Aorta (tissue), 5 donors: ENCODE measurements at regions not wholly inside any gene's neighbourhood (a gene's known extent, or its start where the extent isn't known, plus 50 kb on each side); places are given as distances from the start of the nearest gene placed in this dataset.

Experiments used
- ATAC-seq: fragments of 200-7000 bp; cut with Tn5 transposase; one replicate; pipeline ENCODE4 v1.9.1; 2022; ENCODE audit warnings: moderate library complexity; ENCODE audit not compliant: low FRiP score
- DNase-seq, 2 donors: peaks; one replicate each; pipeline ENCODE4 v3.0.0-alpha.2; 2020
- H3K27ac ChIP-seq, 2 donors: one replicate each; pipeline ENCODE4 v1.5.1; 2013; ENCODE audit warnings: low read length in 2 of 2, mild to moderate bottlenecking in 2 of 2, moderate library complexity in 2 of 2, control low read depth in 1 of 2, inconsistent platforms in 1 of 2, low read depth in 1 of 2
- H3K27me3 ChIP-seq, 2 donors: one replicate each; pipeline ENCODE4 v1.6.1; 2013; ENCODE audit warnings: control low read depth in 1 of 2, low read length in 1 of 2, mild to moderate bottlenecking in 1 of 2, moderate library complexity in 1 of 2; ENCODE audit not compliant: insufficient read depth in 2 of 2, control insufficient read depth in 1 of 2
- H3K36me3 ChIP-seq, 2 donors: one replicate each; pipeline ENCODE4 v1.6.1; 2013; ENCODE audit warnings: control low read depth in 1 of 2, low read length in 1 of 2, mild to moderate bottlenecking in 1 of 2; ENCODE audit not compliant: insufficient read depth in 2 of 2, control insufficient read depth in 1 of 2
- H3K4me1 ChIP-seq, 2 donors: one replicate each; pipeline ENCODE4 v1.6.1; 2013; ENCODE audit warnings: low read length in 2 of 2, control low read depth in 1 of 2, mild to moderate bottlenecking in 1 of 2, moderate library complexity in 1 of 2; ENCODE audit not compliant: insufficient read depth in 2 of 2, control insufficient read depth in 1 of 2
- H3K4me3 ChIP-seq, 2 donors: one replicate each; pipeline ENCODE4 v1.5.1; 2013; ENCODE audit warnings: low read length in 2 of 2, control low read depth in 1 of 2, mild to moderate bottlenecking in 1 of 2
- H3K9me3 ChIP-seq: one replicate; pipeline ENCODE4 v1.6.1; 2013; ENCODE audit warnings: mild to moderate bottlenecking, low read length; ENCODE audit not compliant: control insufficient read depth
- WGBS, 2 donors: extraction: QIAGEN DNeasy Blood & Tissue Kit; methylation state at CpG; one replicate each; pipeline ENCODE4 v1.1.7; 2013; 5-methylcytosine and 5-hydroxymethylcytosine counted together
- intact Hi-C, 2 donors: fragments of 100-400 bp; cut with DNase I; formaldehyde crosslinking; loops; one replicate each; pipeline versions ENCODE4 v1.14.2 to v1.15.0; 2022
- donor health status: healthy with polysubstance abuse.
- donor health status: Bipolar disorder and iron deficiency.
- donor health status: DM: no; HTN: no; CAD: no.
- donor health status: DM: no; HTN: no; CAD: no.
- donor health status: DM: yes; HTN: yes; CAD: no.

DNA sequence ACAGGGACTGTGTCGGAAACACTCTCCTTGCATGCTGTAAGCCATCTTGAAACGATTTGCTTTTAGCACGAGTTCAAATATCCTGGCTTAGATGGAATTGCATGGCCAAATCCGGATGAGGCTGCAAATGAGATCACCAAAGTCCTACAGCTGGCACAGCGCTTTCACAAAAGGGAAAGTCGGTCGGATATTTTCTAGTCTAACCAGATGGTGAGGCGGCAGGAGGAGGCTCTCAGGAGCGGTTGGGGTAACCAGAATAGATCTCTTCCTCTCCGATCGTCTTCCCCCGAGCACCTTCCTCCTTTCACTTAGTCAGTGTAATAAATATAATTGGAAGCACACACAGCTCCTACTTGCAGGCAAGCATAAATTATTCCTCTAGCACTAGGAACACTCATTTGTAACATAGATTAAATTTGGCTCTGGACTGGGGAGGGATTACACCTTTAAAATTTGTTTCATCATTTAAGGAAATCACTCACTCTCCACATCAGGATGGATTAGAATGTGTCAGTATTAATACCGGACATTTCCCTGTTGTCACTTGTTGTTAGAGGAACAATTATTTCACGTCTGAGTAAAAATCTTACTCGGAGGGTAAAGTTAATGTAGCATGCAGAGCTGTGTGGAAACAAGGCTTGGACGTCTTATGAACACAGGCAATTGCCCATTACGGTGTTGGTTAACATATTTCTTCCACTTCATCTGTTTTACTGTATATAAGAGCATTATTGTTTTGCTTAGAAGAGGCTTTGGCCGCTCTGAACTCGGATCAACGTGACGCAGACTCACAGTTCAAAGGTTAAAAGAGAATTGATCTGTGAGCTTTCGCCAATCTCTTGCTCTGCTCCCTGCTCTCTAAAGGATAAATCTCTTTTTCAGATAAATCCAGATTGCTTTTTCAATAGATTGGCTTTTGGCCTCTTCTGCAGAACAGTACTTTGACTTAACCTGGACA lies 857.9 kb downstream of the TYW1 start:
- H3K36me3 ChIP-seq, result no peaks in the 10 kb centered on the region
- H3K9me3 ChIP-seq, result no peaks in the 10 kb centered on the region
- no peaks in the 10 kb centered on the region for H3K4me1 ChIP-seq
- intact Hi-C loops, result no loop called here
- no peaks in the 10 kb centered on the region for H3K27me3 ChIP-seq
- H3K27ac ChIP-seq, result no peak overlapping the region
- DNase-seq (no peak), ATAC-seq (no peak)
- no peak overlapping the region for H3K4me3 ChIP-seq
- 35 to 44% methylated on average over 22 of the region's 22 CpGs for WGBS, 2 donors

DNA sequence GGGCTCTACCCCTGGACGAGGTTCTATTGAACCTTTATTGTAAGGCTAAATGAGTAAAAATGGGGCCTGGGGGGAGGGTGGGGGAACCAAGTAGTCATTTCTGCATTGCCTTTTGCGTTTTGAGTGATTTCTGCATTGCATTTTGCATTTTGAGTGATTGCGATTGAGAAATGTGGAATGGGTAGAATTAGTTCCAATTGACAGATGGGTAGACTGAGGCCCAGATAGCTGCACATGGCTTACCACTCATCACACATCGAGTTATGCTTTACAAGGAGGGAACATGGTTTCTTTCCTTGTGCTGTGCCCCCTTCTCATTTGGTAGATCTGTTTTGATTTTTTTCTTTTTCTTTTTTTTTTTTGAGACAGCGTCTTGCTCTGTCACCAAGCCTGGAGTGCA lies 858.7 kb downstream of the TYW1 start:
- Histone ChIP-seq H3K4me1 (no peaks in the 10 kb centered on the region), H3K4me3 (no peak overlapping the region), H3K36me3 (no peaks in the 10 kb centered on the region), H3K27me3 (no peaks in the 10 kb centered on the region), H3K27ac (no peak overlapping the region), H3K9me3 (no peaks in the 10 kb centered on the region)
- ATAC-seq (no peak), DNase-seq (no peak)
- 58 to 64% methylated on average over 5 of the region's 5 CpGs for WGBS, 2 donors
- intact Hi-C loops, result no loop called here

GRCh38 chr7:67856046-67856445 lies 859.4 kb downstream of the TYW1 start:
- 45 to 67% methylated on average over 2 of the region's 2 CpGs for WGBS, 2 donors
- Histone ChIP-seq H3K4me3 (no peak overlapping the region), H3K9me3 (no peaks in the 10 kb centered on the region)

DNA sequence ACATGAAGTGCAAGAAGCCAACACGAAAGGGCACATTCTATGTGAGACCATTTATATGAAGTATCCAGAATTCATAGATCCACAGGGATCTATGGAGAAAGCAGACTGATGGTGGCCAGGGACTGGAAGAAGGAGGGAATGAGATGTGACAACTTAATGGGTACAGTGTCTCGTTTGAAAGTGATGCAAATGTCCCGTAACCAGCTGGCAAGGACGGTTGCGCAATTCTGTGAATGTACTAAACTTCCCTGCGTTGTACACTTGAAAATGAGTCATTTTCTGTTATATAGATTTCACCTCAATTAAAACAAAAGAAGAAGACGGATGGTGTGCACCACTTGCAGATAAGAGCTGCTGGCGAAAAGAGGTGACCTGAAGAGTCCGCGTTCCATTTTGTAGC lies 861.1 kb downstream of the TYW1 start:
- WGBS, 2 donors, result 78 to 79% methylated on average over 10 of the region's 10 CpGs
- DNase-seq, result no peak

More at GRCh38 chr7:67856046-67856445, 859.4 kb downstream of the TYW1 start:
- H3K27me3 ChIP-seq, result no peaks in the 10 kb centered on the region
- no peaks in the 10 kb centered on the region for H3K4me1 ChIP-seq
- H3K36me3 ChIP-seq, result no peaks in the 10 kb centered on the region
- H3K27ac ChIP-seq, result no peak overlapping the region
- ATAC-seq, result no peak
- intact Hi-C loops, result no loop called here
- DNase-seq, result no peak

GRCh38 chr7:67858931-67859330 lies 862.3 kb downstream of the TYW1 start:
- WGBS, 2 donors, result 63% methylated on average over 7 of the region's 7 CpGs
- intact Hi-C loops, result no loop called here
- H3K27ac ChIP-seq, result no peak overlapping the region
- H3K9me3 ChIP-seq, result peaks cover 3% of the 10 kb centered on the region
- DNase-seq (no peak), ATAC-seq (no peak)
- peaks cover 0 to 2% of the 10 kb centered on the region in 2 donors for H3K27me3 ChIP-seq
- no peak overlapping the region for H3K4me3 ChIP-seq
- H3K36me3 ChIP-seq, result no peaks in the 10 kb centered on the region
- no peaks in the 10 kb centered on the region for H3K4me1 ChIP-seq

More for the DNA sequence above, 861.1 kb downstream of the TYW1 start:
- intact Hi-C loops, result no loop called here
- Histone ChIP-seq H3K27me3 (peaks cover 0 to 2% of the 10 kb centered on the region in 2 donors), H3K4me1 (no peaks in the 10 kb centered on the region), H3K27ac (no peak overlapping the region), H3K9me3 (peaks cover 3% of the 10 kb centered on the region), H3K36me3 (no peaks in the 10 kb centered on the region), H3K4me3 (no peak overlapping the region)
- ATAC-seq, result no peak

GRCh38 chr7:67863911-67864310 lies 867.3 kb downstream of the TYW1 start:
- intact Hi-C loops, result no loop called here
- WGBS, 2 donors, result 71 to 75% methylated on average over 6 of the region's 6 CpGs
- DNase-seq (no peak), ATAC-seq (no peak)
- Histone ChIP-seq H3K9me3 (peaks cover 3% of the 10 kb centered on the region), H3K4me3 (no peak overlapping the region), H3K36me3 (no peaks in the 10 kb centered on the region), H3K27ac (no peak overlapping the region), H3K4me1 (no peaks in the 10 kb centered on the region), H3K27me3 (peaks cover 0 to 2% of the 10 kb centered on the region in 2 donors)

DNA sequence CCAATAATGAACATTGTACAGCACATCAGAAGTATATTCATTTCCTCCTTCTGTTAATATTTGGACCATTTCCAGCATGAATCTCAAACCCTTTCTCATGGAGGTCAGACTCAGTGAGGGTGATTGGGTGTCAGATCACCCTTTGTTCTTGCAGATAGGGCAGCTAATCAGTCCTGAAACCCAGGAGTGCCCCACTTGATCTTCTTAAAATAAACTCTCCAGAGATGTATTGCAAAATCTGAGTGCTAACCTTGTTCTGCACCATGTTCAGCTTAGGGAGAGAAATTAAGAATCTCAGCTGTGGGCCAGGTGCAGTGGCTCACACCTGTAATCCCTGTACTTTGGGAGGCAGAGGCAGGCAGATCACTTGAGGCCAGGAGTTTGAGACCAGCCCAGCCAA lies 869.4 kb downstream of the TYW1 start:
- DNase-seq (no peak), ATAC-seq (no peak)
- intact Hi-C loops, result no loop called here
- peaks cover 0 to 2% of the 10 kb centered on the region in 2 donors for H3K27me3 ChIP-seq
- H3K4me1 ChIP-seq, result no peaks in the 10 kb centered on the region
- no peak overlapping the region for H3K4me3 ChIP-seq
- H3K36me3 ChIP-seq, result no peaks in the 10 kb centered on the region
- peaks cover 4% of the 10 kb centered on the region for H3K9me3 ChIP-seq
- H3K27ac ChIP-seq, result no peak overlapping the region

DNA sequence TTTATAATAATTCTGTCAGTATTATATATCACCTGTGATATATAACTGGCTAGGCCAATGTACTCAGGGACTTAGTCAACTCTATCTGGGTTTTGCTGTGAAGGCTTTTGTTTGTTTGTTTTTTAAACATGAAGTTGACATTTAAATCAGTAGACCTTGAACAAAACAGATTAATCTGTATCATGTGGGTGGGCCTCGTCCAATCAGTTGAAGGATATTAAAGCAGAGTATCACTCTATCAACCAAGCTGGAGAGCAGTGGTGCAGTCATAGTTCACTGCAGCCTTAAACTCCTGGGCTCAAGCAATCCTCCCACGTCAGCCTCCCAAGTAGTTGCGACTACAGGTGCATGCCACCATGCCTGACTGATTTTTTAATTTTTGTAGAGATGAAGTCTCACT lies 870.2 kb downstream of the TYW1 start:
- H3K4me1 ChIP-seq, result no peaks in the 10 kb centered on the region
- intact Hi-C loops, result no loop called here

DNA sequence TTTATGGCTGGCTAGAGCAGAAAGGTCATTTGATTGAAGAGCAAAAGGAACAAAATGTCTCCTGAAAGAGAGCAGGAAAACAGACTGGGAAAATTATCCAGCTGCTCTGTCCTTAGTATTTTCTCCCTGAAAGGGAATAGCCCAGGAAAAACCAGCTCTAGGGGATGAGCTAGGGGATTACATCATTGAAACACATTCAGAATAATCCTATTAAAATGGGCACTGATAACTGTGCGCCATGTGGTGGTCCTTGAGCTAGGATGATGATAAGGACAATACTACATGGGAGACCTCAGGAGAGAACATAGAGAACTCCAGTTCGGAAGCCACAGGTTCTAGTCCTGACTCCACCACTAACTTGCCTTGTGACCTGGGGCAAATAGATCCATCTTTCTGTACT lies 873.8 kb downstream of the TYW1 start:
- intact Hi-C loops, result no loop called here
- Histone ChIP-seq H3K27ac (no peak overlapping the region), H3K4me3 (no peak overlapping the region), H3K9me3 (peaks cover 1% of the 10 kb centered on the region), H3K4me1 (no peaks in the 10 kb centered on the region), H3K36me3 (no peaks in the 10 kb centered on the region), H3K27me3 (no peaks in the 10 kb centered on the region)
- DNase-seq, result no peak
- 86 to 91% methylated on average over 2 of the region's 2 CpGs for WGBS, 2 donors
- ATAC-seq, result no peak

More for the DNA sequence above, 870.2 kb downstream of the TYW1 start:
- no peak overlapping the region for H3K4me3 ChIP-seq
- peaks cover 4% of the 10 kb centered on the region for H3K9me3 ChIP-seq
- no peak for ATAC-seq
- no peaks in the 10 kb centered on the region for H3K36me3 ChIP-seq
- peaks cover 0 to 2% of the 10 kb centered on the region in 2 donors for H3K27me3 ChIP-seq
- 88 to 89% methylated on average over 3 of the region's 3 CpGs for WGBS, 2 donors
- no peak for DNase-seq
- H3K27ac ChIP-seq, result no peak overlapping the region
